GM12874 (cell line): ENCODE measurements at regions not wholly inside any gene's neighbourhood (a gene's known extent, or its start where the extent isn't known, plus 50 kb on each side); places are given as distances from the start of the nearest gene placed in this dataset.

ENCODE experiments used
- TF ChIP-seq, protein P1 (sequence below): IDR thresholded peaks from 2 replicates; pipeline ENCODE4 v1.5.1; 2011; ENCODE audit warnings: low read depth, mild to moderate bottlenecking, control low read depth, low read length, moderate library complexity; ENCODE audit not compliant: insufficient read depth

DNA sequence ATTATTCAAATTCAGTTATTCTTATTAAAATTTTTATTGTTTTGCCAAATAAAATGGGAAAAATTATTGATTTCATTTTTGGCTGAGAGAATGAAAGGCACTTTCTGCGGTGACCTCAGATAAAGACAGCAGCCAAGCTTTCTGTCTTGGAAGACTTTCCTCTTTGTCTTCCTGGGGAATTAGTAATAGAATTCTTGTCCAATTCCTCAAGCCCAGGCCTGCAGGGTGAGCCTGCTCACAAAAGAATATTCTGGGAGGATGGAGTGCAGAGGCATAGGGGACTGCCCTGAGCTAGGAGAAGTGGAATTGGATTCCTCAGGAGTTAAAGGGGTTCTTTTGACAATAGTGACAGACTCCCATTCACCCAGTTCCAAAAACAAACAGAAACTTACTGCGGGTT, 614.5 kb upstream of the ADGRL2 start:
- TF ChIP-seq, protein P1, sequence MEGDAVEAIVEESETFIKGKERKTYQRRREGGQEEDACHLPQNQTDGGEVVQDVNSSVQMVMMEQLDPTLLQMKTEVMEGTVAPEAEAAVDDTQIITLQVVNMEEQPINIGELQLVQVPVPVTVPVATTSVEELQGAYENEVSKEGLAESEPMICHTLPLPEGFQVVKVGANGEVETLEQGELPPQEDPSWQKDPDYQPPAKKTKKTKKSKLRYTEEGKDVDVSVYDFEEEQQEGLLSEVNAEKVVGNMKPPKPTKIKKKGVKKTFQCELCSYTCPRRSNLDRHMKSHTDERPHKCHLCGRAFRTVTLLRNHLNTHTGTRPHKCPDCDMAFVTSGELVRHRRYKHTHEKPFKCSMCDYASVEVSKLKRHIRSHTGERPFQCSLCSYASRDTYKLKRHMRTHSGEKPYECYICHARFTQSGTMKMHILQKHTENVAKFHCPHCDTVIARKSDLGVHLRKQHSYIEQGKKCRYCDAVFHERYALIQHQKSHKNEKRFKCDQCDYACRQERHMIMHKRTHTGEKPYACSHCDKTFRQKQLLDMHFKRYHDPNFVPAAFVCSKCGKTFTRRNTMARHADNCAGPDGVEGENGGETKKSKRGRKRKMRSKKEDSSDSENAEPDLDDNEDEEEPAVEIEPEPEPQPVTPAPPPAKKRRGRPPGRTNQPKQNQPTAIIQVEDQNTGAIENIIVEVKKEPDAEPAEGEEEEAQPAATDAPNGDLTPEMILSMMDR: no peak

DNA sequence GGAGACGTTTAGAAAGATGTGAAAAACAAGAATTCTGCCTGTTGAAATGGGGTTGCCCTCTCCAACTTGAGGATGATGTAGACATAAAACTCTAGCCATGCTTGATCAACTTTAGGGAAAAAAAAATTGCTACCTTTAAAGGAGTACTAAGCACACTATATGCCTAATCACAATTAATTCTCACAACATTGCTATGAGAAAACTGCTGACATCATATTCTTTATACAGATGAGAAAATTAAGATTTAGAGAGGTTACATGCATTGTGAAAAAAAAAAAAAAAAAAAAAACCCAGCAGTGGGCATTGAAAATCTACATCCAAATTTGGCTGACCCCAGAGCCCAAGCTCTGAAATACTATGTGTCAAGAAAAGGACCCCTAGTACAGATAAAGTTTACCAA, 617.2 kb upstream of the ADGRL2 start:
- TF ChIP-seq, protein P1: no peak

DNA sequence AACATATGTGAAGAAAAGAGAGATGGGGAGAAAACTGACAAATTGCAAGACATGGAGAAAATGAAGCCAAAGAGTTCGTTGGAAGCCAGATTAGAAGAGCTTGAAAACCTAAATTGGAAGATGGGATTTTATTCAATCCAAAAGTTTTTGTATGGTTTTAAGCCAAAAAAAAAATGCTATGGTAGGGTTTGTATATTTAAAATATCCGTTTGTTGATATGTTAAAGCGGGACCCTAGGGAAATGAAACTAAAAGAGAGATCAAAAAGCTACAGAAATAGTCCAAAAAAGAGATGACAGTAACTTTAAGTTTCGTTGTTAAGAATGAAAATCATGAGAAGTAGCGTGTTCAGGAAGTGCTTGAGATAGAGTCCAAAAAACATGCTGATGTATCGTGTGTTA, 617.7 kb upstream of the ADGRL2 start:
- TF ChIP-seq, protein P1: no peak

DNA sequence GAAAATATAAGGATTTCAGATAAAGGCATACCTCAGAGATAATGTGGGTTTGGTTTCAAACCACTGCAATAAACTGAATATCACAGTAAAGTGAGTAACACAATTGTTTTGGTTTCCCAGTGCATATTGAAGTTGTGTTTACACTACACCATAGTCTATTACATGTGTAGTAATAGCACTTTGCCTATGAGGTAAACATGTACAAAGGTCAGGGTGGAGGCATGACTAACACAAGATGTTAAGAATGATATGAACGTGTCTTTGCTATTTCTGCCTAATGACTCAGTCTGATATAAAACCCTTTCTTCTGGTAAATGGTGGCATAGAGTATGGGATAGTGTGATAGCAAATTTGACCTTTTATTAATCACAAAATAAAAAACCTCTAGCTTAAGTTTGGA, 621.5 kb upstream of the ADGRL2 start:
- TF ChIP-seq, protein P1: no peak

DNA sequence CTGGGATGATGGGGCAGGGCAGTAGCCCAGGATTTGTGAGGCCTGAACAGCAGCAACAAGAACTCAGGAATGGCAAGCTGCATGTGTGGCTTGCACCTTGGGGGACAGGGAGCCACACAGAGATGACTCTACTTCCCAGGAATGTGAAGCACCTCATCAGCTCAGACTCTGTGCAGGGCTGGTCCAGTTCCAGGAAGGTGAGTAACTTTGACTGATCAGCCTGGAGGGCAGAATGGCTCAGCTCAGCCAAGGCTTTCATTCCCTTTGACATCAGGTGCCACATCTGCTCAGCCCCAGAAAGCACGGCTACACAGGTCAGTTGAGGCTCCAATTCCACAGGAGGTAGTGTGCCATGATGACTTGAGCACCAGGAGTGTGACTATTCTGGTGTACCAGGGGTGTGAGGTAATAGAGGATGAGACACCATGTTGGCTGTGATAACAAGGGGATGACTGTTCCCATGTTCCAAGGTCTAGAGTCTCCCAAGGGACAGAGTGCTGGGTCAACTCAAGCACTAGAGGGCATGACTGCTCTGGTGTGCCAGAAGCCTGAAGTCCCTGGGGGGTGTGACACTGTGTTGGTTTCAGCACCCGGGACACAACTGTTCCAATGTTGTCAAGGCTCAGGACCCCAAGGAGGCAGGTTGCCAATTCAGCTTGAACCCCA, 625.8 kb upstream of the ADGRL2 start:
- TF ChIP-seq, protein P1: no peak

DNA sequence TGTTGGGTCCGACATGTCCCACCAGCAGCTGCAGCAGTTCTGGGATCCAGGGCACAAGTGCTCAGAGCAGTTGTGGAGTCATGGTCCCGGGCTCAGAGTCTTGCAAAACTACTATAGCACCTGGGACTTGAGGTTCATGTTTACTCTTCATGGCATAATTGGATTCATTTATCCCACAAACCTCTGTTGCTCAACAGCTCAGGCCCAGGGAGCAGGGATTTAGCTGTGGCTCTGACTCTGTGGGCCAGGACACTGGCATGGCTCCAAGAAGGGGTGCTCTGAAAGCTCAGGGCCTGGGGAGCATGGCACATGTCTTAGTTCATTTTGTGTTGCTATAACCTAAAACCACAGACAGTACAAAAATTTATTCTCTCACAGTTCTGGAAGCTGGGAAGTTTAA, 626.7 kb upstream of the ADGRL2 start:
- TF ChIP-seq, protein P1: no peak

DNA sequence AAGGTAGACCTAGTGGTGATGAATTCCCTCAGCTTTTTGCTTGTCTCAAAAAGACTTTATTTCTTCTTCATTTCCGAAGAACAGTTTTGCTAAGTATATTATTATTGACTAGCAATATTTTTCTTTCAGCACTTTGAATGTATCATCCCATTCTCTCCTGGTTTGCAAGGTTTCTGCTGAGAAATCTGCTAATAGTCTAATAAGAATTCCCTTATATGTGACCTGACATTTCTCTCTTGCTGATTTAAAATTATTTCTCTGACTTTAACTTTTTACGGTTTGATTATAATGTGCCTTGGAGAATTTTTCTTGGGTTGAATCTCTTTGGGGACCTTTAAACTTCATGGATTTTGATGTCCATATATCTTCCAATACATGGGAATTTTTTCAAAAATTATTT, 628.3 kb upstream of the ADGRL2 start:
- TF ChIP-seq, protein P1: no peak
